Renal cortex interstitium (tissue), 11 donors: ENCODE measurements at regions not wholly inside any gene's neighbourhood (a gene's known extent, or its start where the extent isn't known, plus 50 kb on each side); places are given as distances from the start of the nearest gene placed in this dataset.
"Not testable (repeated sequence)": the region's sequence is repeated elsewhere in the genome, so short reads cannot be mapped to it uniquely, and the experiment has no call there.

ENCODE experiments used
- DNase-seq, 11 donors: peaks; one replicate each; pipeline ENCODE4 v3.0.0-alpha.2; 2013; ENCODE audit warnings: low read depth in 9 of 11, low spot score in 4 of 11; ENCODE audit errors: extremely low read depth in 1 of 11

DNA sequence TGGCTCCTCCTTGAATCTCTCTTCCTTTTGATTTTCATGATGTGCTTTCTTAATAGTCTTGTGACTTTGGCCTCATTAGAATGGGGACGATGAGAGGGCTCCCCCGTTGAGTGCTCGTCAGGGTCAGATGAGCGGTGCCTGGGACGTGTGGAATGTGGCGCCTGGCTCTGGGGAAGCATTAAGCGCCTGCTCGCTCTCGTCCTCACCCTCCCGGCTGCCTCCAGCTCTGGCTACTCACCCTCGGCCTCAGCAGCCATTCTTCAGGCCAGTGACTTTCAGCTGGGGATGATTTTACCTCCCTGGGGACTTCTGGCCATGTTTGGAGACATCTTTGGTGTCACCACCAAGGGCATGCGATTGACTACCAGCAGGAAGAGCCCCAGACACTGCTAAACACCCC is 69.7 kb downstream of the RPS6KA4 start:
- no peak for DNase-seq

DNA sequence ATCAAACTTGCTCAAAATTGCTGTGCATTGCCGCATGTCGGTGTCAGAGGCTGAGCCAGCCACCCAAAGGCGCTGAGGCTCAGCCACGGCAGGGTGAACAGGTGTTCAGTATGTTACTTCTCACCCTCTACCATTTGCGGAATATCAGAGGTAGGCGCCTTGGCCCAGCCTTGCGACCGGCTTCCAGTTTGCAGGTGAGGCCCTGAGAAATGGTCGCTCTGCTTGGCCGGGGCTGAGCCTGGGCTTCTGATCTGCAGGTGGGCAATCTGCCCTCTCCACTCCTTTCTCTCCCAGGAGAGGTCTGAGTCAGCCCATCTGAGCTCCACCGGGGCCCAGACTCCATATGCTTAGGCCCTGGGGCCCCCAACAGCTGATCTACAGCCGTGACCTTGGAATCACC is 71.0 kb downstream of the RPS6KA4 start:
- no peak for DNase-seq

DNA sequence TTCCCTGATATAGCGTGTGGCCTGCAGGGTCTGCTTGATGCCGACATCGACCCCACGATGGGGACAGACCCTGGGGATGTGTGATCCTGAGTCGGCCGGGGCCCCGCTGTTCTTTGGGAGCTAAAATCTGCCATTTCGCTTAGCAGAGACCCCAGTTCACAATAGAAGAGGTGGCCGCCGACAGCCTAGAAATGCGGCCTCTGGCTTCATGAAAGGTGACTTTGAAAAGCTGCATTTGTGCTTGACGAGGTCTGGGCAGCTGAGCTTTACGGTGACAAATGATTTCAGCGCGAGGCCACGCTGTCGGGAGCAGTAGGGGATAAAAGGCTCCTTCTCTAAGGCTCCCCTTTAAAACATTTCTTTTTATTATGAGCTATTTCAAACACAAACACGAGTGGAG is 71.7 kb downstream of the RPS6KA4 start:
- DNase-seq, result no peak

DNA sequence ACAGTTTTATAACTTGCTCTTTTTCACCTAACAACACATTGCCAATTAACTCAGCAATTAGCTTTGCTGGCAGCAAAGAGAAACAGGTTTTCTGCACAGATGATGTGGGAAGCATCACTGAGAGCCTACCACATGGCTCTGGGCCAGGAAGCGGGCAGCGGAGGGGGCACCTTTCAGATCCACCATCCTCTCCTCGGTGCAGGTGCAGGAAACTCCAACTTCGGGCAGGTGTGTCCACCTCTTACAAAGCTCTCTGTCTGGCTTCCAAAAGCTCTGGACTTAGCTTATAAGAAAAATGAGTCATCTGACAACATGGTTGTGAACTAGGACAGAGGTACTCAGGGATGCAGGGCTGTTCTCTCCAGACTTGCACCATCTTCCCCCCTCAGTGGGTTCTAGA is 77.0 kb downstream of the RPS6KA4 start:
- DNase-seq, result no peak

- DNase-seq, result no peak
Measured at GRCh38 chr11:64437426-64437825, 78.5 kb downstream of the RPS6KA4 start.

GRCh38 chr11:64438986-64439771 is 80.2 kb downstream of the RPS6KA4 start:
- DNase-seq, result no peak

GRCh38 chr11:64439772-64440491 is 81.0 kb downstream of the RPS6KA4 start:
- not testable (repeated sequence) for DNase-seq

DNA sequence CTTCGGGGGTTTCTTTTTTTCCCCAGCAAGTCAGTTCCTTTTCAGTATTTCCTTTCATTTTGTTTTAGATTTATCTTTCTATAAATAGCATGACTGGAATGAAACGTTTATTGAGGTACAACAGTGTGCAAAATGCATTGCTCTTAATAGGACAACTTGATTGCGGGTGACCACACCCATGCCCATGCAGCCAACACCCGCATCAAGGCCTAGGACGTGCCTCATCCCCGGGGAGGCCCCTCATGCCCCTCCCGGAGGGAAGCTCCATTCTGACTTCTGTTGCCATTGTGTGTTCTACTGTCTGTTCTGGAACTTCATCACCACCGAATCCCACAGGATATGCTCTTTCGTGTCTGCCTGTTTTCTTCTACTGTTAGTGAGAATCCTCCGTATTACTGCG is 82.2 kb downstream of the RPS6KA4 start:
- DNase-seq, result no peak

GRCh38 chr11:64443001-64443400 is 84.0 kb downstream of the RPS6KA4 start:
- DNase-seq, result no peak

DNA sequence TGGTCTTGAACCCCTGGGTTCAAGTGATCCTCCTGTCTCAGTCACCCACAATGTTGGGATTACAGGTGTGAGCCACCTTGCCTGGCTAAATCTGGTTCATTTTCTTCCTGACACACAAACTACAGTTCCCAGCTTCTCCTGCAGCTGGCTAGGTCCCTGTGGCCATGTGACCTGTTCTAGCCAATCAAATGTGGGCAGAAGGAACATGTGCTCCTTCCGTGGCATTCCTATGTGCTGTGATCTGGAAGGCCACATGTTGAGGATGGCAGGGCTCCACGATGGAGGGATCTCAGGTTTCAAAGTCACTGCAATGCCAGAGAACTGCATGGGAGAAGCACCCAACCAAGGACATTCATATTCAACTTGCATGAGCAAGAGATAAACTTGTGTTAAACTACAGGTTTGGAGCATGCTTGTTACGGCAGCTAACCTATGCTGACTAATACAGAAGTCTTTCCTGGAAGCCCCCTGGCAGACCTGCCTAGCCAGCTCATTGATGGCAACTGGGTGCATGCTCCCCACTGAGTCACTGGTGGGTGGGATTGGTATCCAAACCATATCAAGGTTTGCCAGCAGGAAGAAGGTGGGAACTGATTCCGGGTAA is 86.0 kb downstream of the RPS6KA4 start:
- DNase-seq, result no peak

DNA sequence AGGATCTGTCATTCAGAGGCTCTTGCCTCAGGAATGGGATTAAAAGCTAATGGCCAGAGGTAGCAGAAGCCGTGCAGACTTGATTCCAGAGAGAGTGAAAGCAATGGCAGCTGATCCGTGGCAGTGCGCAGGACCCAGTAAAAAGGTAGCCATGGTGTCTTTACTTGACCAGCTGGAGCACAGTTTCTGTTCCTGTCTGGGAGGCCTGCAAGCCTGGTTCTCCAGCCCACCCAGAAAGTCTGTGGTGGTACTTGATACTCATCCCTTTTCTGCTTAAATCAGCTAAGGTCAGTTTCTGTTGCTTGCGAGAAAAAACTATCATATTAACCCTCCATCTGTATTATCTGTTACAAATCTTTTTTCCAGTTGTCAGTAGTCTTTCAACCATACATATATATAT is 86.7 kb downstream of the RPS6KA4 start:
- no peak for DNase-seq

DNA sequence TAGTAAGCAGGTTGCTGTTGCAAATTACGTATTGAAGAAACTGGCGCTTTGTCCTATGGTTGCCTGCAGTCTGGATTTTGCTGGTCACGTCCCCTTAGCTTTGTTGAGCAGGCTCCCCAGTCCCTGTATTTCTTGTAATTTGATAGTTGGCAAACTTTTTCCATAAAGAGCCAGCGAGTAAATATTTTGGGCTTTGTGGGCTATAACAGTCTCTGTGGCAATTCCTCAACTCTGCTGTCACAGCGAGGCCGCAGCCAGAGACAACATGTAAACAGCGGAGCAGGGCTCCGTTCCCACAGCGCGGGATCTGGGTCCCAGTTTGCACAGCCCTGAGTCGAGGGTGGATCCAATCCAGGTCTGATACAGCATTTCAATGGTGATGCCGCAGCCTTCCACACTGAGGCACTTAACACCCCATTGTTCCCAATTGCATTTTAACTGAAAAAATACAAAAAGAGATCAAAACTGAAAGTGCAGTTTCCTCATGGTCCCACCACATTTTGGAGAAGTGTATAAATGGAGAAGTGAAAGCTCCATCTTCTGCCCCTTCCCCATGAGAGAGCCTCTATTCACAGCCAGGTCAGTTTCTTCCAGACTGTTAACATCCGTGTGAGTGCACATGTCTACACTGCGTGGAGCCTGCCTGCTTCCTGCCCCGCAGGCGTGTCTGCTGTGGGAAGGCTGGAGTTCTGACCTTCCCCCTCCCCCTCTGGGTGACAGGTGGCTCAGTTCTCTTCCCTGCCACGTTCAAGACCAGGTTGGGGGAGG is 89.1 kb downstream of the RPS6KA4 start:
- no peak for DNase-seq

- peak; percentile 41 to 79 (median 71) for DNase-seq
Measured at GRCh38 chr11:64448599-64449380, 89.8 kb downstream of the RPS6KA4 start.

DNA sequence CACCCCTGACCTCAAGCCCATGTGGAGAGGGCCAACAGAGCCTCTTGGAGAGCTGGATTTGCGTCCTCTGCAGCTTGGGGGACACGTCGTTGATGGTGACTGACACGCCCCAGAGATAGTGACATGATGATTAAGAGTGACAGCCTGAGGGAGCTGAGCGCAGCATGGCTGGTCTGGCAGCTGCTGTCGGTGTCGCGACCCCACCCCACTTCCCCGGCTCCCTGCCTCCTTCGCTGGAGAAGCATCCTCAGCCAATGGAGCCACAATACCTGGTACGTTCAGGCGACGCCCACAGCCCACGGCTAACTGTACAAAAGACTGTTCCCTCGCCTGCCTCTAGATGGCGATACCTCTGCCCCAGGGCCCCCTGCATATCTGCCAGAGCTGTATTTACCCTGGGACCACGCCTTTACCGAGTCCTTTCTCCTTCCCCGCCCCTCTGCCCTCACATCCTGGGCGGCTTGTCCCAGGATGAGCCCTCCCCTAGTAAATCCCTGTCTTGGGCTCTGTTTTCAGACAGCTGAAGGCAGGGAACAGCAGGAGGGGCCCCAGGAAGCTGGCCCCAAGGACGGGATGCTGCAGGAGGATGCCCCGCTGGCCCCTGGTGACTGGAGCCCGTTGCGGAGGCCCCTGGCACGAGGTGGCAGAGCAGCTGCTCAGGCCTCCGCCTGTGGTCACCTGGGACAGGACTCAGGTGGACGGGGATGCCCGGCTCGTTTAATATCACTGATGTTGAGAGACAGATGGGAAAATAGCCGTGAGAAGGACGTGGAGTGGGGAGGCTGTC is 90.6 kb downstream of the RPS6KA4 start:
- DNase-seq, result peak in 7 of 11 donors; percentile 45 to 61 (median 50)

- DNase-seq, result no peak
Measured at GRCh38 chr11:64450168-64450560, 91.2 kb downstream of the RPS6KA4 start.

DNA sequence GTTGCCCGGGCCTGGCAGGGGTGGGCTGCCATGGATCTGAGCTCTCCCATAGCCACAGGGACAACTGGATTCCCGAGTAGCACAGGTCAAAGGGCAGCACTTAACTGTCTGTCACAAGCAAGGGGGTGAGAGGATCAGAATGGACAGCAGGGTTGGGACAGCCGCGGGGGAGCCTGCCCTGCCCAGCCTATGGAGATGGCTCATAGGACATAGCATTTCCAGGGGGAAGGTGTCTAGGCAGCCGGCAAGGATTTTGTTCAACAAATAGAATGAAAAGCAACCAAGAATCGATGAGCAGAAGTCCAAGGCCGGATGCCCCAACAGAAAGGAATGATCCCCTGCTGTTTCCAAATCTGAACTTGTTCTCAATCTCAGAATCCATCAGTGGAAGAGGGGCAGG is 92.9 kb downstream of the RPS6KA4 start:
- DNase-seq, result no peak

DNA sequence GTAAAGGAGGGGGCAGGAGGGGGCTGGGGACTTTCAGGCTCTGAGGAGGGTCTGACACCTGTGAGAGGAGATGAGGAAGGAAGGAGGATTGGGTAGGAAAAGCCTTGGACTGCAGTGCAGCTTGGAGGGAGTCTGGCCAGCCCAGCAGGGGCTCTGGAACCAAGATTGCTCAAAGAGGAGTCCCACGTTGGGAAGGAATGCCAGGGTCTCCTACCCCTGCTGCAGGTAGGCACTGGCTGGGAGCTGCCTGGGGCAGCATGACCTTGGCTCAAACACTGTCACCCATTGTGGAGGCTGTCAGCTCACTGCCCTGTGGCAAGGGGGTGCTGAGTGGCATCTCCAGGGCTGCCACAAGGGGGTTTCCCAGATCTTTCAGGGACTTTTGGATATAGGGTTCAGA is 94.5 kb downstream of the RPS6KA4 start:
- no peak for DNase-seq
